Fibroblast of skin of right biceps (primary cell): ENCODE measurements at regions not wholly inside any gene's neighbourhood (a gene's known extent, or its start where the extent isn't known, plus 50 kb on each side); places are given as distances from the start of the nearest gene placed in this dataset.
"Not testable (repeated sequence)": the region's sequence is repeated elsewhere in the genome, so short reads cannot be mapped to it uniquely, and the experiment has no call there.

Source experiments
- DNase-seq: peaks from one replicate; pipeline ENCODE4 v3.0.0-alpha.2; 2013

GRCh38 chr1:70827030-70827429 is 220.6 kb downstream of the PTGER3 start:
- DNase-seq = no peak

- no peak for DNase-seq
These were observed 219.4 kb downstream of the PTGER3 start for GRCh38 chr1:70828177-70828576.

- DNase-seq = not testable (repeated sequence)
These were observed 213.3 kb downstream of the PTGER3 start for GRCh38 chr1:70834365-70834764.

GRCh38 chr1:70836456-70836855 is 211.2 kb downstream of the PTGER3 start:
- no peak for DNase-seq

- peak; percentile 3 for DNase-seq
These were observed 207.2 kb downstream of the PTGER3 start for GRCh38 chr1:70840260-70840953.

- no peak for DNase-seq
These were observed 205.1 kb downstream of the PTGER3 start for GRCh38 chr1:70842562-70842961.

- no peak for DNase-seq
These were observed 204.2 kb downstream of the PTGER3 start for GRCh38 chr1:70843452-70843851.

- DNase-seq = no peak
These were observed 200.6 kb downstream of the PTGER3 start for GRCh38 chr1:70847013-70847412.

- DNase-seq = no peak
These were observed 192.4 kb downstream of the PTGER3 start for GRCh38 chr1:70855203-70855602.

GRCh38 chr1:70856201-70856600 is 191.4 kb downstream of the PTGER3 start:
- DNase-seq = no peak

GRCh38 chr1:70863239-70863638 is 184.4 kb downstream of the PTGER3 start:
- DNase-seq = no peak

- DNase-seq = no peak
These were observed 183.3 kb downstream of the PTGER3 start for GRCh38 chr1:70864302-70864701.

GRCh38 chr1:70866542-70867264 is 180.9 kb downstream of the PTGER3 start:
- no peak for DNase-seq

- no peak for DNase-seq
These were observed 175.8 kb downstream of the PTGER3 start for GRCh38 chr1:70871790-70872189.

GRCh38 chr1:70874063-70874462 is 173.6 kb downstream of the PTGER3 start:
- no peak for DNase-seq

- DNase-seq = no peak
These were observed 172.8 kb downstream of the PTGER3 start for GRCh38 chr1:70874818-70875217.

GRCh38 chr1:70877343-70877742 is 170.3 kb downstream of the PTGER3 start:
- no peak for DNase-seq

GRCh38 chr1:70887936-70888335 is 159.7 kb downstream of the PTGER3 start:
- DNase-seq = no peak

- no peak for DNase-seq
These were observed 158.9 kb downstream of the PTGER3 start for GRCh38 chr1:70888722-70889121.

- DNase-seq = no peak
These were observed 157.2 kb downstream of the PTGER3 start for GRCh38 chr1:70890408-70890807.

GRCh38 chr1:70891051-70891843 is 156.4 kb downstream of the PTGER3 start:
- DNase-seq = no peak

GRCh38 chr1:70892140-70892539 is 155.5 kb downstream of the PTGER3 start:
- no peak for DNase-seq

- no peak for DNase-seq
These were observed 154.7 kb downstream of the PTGER3 start for GRCh38 chr1:70892930-70893329.

- DNase-seq = peak; percentile 18
These were observed 154.2 kb downstream of the PTGER3 start for GRCh38 chr1:70893381-70893780.
